ENCODE measurements at regions not wholly inside any gene's neighbourhood (a gene's known extent, or its start where the extent isn't known, plus 50 kb on each side); places are given as distances from the start of the nearest gene placed in this dataset.

DNA sequence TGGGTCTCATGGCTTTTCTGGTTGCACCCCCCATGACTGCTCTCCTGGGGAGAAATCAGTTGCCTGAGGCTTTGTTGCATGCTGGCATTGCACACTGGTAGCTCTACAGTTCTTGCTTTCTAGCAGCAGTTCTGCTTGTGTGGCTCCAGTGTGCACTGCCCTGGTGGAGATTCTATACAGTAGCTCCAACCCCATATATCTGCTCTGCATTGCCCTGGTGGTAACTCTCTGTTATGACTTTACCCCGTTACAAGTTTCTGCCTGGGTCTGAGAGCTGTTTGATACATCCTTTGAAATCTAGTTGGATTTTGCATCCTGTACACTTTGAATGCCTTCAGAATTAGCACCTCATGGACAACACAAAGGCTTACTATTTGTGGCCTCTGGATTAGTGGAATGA is 241.4 kb upstream of the EPHA5 start:
- no peak for DNase-seq
- H3K9me3 ChIP-seq: no peaks in the 10 kb centered on the region
- in situ Hi-C loops (cut with MboI; ENCODE audit: low pct_ligation_motif_present in 1 of 4, low pct_unique_long_range_greater_than_20kb in 1 of 4, low sequenced_read_pairs in 3 of 4) (no loop called here), intact Hi-C loops (cut with DNase I; ENCODE audit: low total_unique reads) (loop anchor here (5.0 kb wide), 1 partner anchor 534 kb away; no protein-coding TSS in a partner anchor)
- 6 to 71% methylated on average over 1 of the region's 1 CpG for WGBS, 2 donors (ENCODE audit: low coverage in 1 of 2)
- H3K4me3 ChIP-seq: no peak overlapping the region
- no peaks in the 10 kb centered on the region for H3K27me3 ChIP-seq
- H3K4me1 ChIP-seq: no peaks in the 10 kb centered on the region
- H3K27ac ChIP-seq: no peak overlapping the region
- TF ChIP-seq POLR2A (IDR thresholded peaks at IDR 0.05): no peak
- no peak for TF ChIP-seq EP300 (IDR thresholded peaks at IDR 0.05; ENCODE audit: low read depth)
- TF ChIP-seq POLR2AphosphoS5 (IDR thresholded peaks at IDR 0.05): no peak
- TF ChIP-seq, protein P1, sequence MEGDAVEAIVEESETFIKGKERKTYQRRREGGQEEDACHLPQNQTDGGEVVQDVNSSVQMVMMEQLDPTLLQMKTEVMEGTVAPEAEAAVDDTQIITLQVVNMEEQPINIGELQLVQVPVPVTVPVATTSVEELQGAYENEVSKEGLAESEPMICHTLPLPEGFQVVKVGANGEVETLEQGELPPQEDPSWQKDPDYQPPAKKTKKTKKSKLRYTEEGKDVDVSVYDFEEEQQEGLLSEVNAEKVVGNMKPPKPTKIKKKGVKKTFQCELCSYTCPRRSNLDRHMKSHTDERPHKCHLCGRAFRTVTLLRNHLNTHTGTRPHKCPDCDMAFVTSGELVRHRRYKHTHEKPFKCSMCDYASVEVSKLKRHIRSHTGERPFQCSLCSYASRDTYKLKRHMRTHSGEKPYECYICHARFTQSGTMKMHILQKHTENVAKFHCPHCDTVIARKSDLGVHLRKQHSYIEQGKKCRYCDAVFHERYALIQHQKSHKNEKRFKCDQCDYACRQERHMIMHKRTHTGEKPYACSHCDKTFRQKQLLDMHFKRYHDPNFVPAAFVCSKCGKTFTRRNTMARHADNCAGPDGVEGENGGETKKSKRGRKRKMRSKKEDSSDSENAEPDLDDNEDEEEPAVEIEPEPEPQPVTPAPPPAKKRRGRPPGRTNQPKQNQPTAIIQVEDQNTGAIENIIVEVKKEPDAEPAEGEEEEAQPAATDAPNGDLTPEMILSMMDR (IDR thresholded peaks at IDR 0.05): no peak
- H3K36me3 ChIP-seq: no peaks in the 10 kb centered on the region

DNA sequence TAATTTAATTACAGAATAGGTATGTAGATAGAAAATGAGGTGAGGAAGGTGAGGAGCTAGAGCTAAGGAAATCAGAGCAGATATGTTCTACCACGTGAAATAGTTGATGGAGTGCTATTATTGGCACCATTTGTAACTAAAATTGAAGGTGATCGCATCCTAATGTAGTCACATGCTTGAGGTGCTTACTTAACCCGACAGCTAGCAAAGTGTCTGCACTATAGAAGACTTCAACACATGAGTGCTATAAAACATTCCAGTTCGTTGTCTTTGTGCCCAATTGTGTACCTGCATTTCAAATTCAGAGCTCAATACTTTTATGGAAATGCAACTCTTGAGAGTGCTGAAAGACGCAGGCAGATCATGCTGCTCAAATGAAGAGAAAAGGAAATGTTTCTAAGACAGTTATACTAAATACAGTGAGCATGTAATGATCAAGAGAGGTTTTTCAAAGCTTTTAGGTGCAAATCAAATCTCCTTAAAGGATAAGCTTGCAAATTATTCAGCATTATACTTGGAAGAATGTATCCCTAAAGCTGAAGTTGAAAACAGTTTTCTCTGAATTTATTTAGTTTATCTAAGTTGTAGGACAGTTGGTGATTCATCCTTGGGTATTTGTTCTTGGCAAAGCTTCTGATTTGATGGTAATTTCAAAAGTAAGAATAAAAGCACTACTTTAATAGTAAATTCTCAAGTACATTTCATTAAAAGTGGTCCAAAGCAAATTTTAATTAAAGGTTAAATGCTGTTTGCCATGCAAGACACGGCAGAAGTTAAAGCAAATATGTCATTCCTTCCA is 223.9 kb upstream of the EPHA5 start:
- TF ChIP-seq EP300 (IDR thresholded peaks at IDR 0.05; ENCODE audit: low read depth): no peak
- no peak for TF ChIP-seq POLR2AphosphoS5 (IDR thresholded peaks at IDR 0.05)
- TF ChIP-seq, protein P1 (IDR thresholded peaks at IDR 0.05): no peak
- TF ChIP-seq POLR2A (IDR thresholded peaks at IDR 0.05): no peak
- H3K36me3 ChIP-seq: no peaks in the 10 kb centered on the region
- no peak overlapping the region for H3K27ac ChIP-seq
- H3K27me3 ChIP-seq: no peaks in the 10 kb centered on the region
- intact Hi-C loops (cut with DNase I; ENCODE audit: low total_unique reads): no loop called here
- in situ Hi-C loops (cut with MboI; ENCODE audit: low pct_ligation_motif_present in 1 of 4, low pct_unique_long_range_greater_than_20kb in 1 of 4, low sequenced_read_pairs in 3 of 4): no loop called here
- H3K4me3 ChIP-seq: no peak overlapping the region
- WGBS, 2 donors (ENCODE audit: low coverage in 1 of 2): 36 to 39% methylated on average over 6 of the region's 6 CpGs
- no peak for DNase-seq
- no peaks in the 10 kb centered on the region for H3K4me1 ChIP-seq
- no peaks in the 10 kb centered on the region for H3K9me3 ChIP-seq

DNA sequence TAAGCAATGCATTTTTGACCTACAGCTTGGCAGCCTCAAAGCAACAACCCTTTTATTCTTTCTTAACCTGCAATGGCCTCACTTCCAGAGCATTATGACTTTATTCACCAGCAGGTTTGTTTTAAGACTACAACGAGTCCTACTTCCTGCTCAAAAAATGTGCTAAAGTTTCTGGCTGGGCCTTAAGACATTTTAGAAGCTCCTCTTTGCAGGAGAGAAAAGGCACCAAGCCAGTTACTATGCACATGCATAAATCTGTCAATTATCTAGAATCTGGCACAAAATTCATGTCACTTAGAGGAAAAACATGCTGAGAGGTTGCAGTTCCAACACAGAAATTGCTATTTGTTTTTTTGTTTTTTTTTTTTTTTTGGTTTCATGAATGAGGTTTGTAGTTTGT is 223.0 kb upstream of the EPHA5 start:
- H3K4me3 ChIP-seq: no peak overlapping the region
- in situ Hi-C loops (cut with MboI; ENCODE audit: low pct_ligation_motif_present in 1 of 4, low pct_unique_long_range_greater_than_20kb in 1 of 4, low sequenced_read_pairs in 3 of 4): no loop called here
- TF ChIP-seq EP300 (IDR thresholded peaks at IDR 0.05; ENCODE audit: low read depth) (no peak), POLR2AphosphoS5 (IDR thresholded peaks at IDR 0.05) (no peak), POLR2A (IDR thresholded peaks at IDR 0.05) (no peak)
- TF ChIP-seq, protein P1 (IDR thresholded peaks at IDR 0.05): no peak
- no peaks in the 10 kb centered on the region for H3K4me1 ChIP-seq
- no peak overlapping the region for H3K27ac ChIP-seq
- intact Hi-C loops (cut with DNase I; ENCODE audit: low total_unique reads): no loop called here
- no peaks in the 10 kb centered on the region for H3K27me3 ChIP-seq
- H3K9me3 ChIP-seq: no peaks in the 10 kb centered on the region
- H3K36me3 ChIP-seq: no peaks in the 10 kb centered on the region
- 3 to 8% methylated on average over 1 of the region's 1 CpG for WGBS, 2 donors (ENCODE audit: low coverage in 1 of 2)
- DNase-seq: no peak

DNA sequence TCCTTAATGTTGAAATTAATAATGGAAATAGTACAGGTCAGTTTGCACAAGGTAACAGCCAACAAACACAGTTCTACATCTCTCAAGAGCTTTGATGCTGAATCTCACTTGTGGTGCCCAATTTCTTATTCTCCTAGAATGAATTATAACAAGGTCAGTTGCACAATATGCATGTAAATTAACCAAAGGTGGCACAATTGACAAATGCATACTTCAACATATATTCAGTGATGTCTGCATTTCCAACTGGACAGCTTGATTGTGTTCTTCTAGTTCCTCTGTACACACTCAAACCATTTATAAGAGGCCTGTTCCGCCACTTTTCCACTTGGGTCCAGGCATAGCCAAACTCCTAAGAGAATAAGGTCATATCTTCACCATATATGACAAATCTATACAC is 210.3 kb upstream of the EPHA5 start:
- no peak for TF ChIP-seq EP300 (IDR thresholded peaks at IDR 0.05; ENCODE audit: low read depth)
- TF ChIP-seq, protein P1 (IDR thresholded peaks at IDR 0.05): no peak
- no peak for TF ChIP-seq POLR2A (IDR thresholded peaks at IDR 0.05)
- TF ChIP-seq POLR2AphosphoS5 (IDR thresholded peaks at IDR 0.05): no peak
- in situ Hi-C loops (cut with MboI; ENCODE audit: low pct_ligation_motif_present in 1 of 4, low pct_unique_long_range_greater_than_20kb in 1 of 4, low sequenced_read_pairs in 3 of 4) (no loop called here), intact Hi-C loops (cut with DNase I; ENCODE audit: low total_unique reads) (no loop called here)
- Histone ChIP-seq H3K9me3 (no peaks in the 10 kb centered on the region), H3K27me3 (no peaks in the 10 kb centered on the region), H3K4me1 (no peaks in the 10 kb centered on the region), H3K27ac (no peak overlapping the region), H3K36me3 (no peaks in the 10 kb centered on the region), H3K4me3 (no peak overlapping the region)
- WGBS, 2 donors (ENCODE audit: low coverage in 1 of 2): 71 to 100% methylated on average over 1 of the region's 1 CpG
- no peak for DNase-seq
